NT2/D1 (cell line): ENCODE measurements at regions not wholly inside any gene's neighbourhood (a gene's known extent, or its start where the extent isn't known, plus 50 kb on each side); places are given as distances from the start of the nearest gene placed in this dataset.

Source experiments
- SUZ12 ChIP-seq: IDR thresholded peaks from 2 replicates; pipeline ENCODE4 v1.6.1; 2011; ENCODE audit not compliant: insufficient read length, insufficient read depth; ENCODE audit errors: extremely low read depth
- YY1 ChIP-seq: IDR thresholded peaks from 2 replicates; pipeline ENCODE4 v1.6.1; 2011; ENCODE audit not compliant: insufficient read length, insufficient read depth
- ZNF274 ChIP-seq: IDR thresholded peaks from 2 replicates; pipeline ENCODE4 v1.6.1; 2011; ENCODE audit warnings: mild to moderate bottlenecking, low read depth, low read length

- no peak for TF ChIP-seq YY1
- TF ChIP-seq SUZ12: no peak
- TF ChIP-seq ZNF274: no peak
These were observed 1755.8 kb upstream of the WWC1 start for GRCh38 chr5:166535641-166536040.
